Kidney (tissue), 13 donors: ENCODE measurements at regions not wholly inside any gene's neighbourhood (a gene's known extent, or its start where the extent isn't known, plus 50 kb on each side); places are given as distances from the start of the nearest gene placed in this dataset.

ENCODE experiments used
- DNase-seq, 5 donors: peaks; one replicate each; pipeline ENCODE4 v3.0.0-alpha.2; 2013 to 2020
- FAIRE-seq: peaks from 2 replicates; lab custom pipeline; 2012; peaks lifted over from hg19 to GRCh38; lab: Jason Lieb, UNC
- H3K27ac ChIP-seq, 2 donors: one replicate each; pipeline ENCODE4 v1.7.0; 2013; ENCODE audit warnings: low read depth in 2 of 2, low read length in 2 of 2, inconsistent platforms in 1 of 2
- H3K27me3 ChIP-seq: one replicate; pipeline ENCODE4 v1.7.1; 2013; ENCODE audit warnings: low read length, inconsistent platforms; ENCODE audit not compliant: control insufficient read depth, insufficient read depth
- H3K36me3 ChIP-seq, 3 donors: one replicate each; pipeline versions ENCODE4 v1.7.0 to v1.7.1; 2013; ENCODE audit warnings: low read length in 3 of 3, control low read depth in 1 of 3, inconsistent platforms in 1 of 3; ENCODE audit not compliant: insufficient read depth in 3 of 3, control insufficient read depth in 2 of 3
- H3K4me1 ChIP-seq, 3 donors: one replicate each; pipeline versions ENCODE4 v1.7.0 to v1.7.1; 2013; ENCODE audit warnings: low read length in 3 of 3, inconsistent platforms in 1 of 3, low read depth in 1 of 3; ENCODE audit not compliant: control insufficient read depth in 2 of 3, insufficient read depth in 2 of 3
- H3K4me3 ChIP-seq, 3 donors: one replicate each; pipeline versions ENCODE4 v1.7.0 to v1.8.1; 2013; ENCODE audit warnings: low read length in 3 of 3, control low read depth in 1 of 3, inconsistent platforms in 1 of 3
- H3K9ac ChIP-seq, 3 donors: one replicate each; pipeline versions ENCODE4 v1.7.0 to v1.7.1; 2013; ENCODE audit warnings: low read length in 3 of 3, control low read depth in 1 of 3, inconsistent platforms in 1 of 3
- H3K9me3 ChIP-seq, 3 donors: one replicate each; pipeline versions ENCODE4 v1.7.0 to v1.7.1; 2013; ENCODE audit warnings: low read length in 3 of 3, control low read depth in 1 of 3, inconsistent platforms in 1 of 3; ENCODE audit not compliant: control insufficient read depth in 2 of 3, insufficient read depth in 1 of 3
- intact Hi-C: fragments of 100-400 bp; cut with DNase I; formaldehyde crosslinking; loops from one replicate; pipeline ENCODE4 v1.11.1; 2022
- TF ChIP-seq, protein P1 (sequence below): IDR thresholded peaks from 3 replicates; pipeline ENCODE4 v1.5.1; 2012; ENCODE audit warnings: mild to moderate bottlenecking, moderate library complexity, borderline replicate concordance; ENCODE audit not compliant: insufficient read depth; ENCODE audit errors: extremely low read depth
- donor health status: control.
- donor health status: control.
- donor health status: control.
- donor health status: control.
- donor health status: control.
- donor health status: DM: yes; HTN: yes; CAD: no.
- donor health status: Normal renal cell carcinoma (clear cell type).

DNA sequence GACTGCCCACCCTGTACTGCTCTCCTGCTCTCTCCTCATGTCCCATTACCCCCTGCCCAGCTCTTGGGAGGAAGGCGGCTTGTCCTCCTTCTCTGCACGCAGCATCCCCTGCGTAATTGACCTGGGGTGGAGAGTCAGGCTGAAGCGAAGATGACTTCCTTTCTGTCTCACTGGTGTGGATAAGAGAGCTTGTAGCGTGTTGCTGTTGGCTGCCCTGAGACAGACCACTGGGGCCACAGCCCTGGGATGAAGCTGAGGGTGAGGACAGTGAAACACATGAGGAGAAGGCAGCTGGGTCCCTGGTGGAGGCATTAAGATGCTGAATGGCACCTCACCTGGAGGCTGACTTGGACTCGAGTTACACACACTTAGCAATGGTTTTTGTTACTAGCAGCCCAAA is 310.3 kb upstream of the ZNF32 start:
- Histone ChIP-seq H3K27me3 (no peaks in the 10 kb centered on the region), H3K4me3 (no peak overlapping the region), H3K9ac (no peak overlapping the region), H3K4me1 (peaks cover 8 to 13% (median 8%) of the 10 kb centered on the region in 3 donors), H3K27ac (no peak overlapping the region), H3K36me3 (no peaks in the 10 kb centered on the region), H3K9me3 (no peaks in the 10 kb centered on the region)
- TF ChIP-seq, protein P1, sequence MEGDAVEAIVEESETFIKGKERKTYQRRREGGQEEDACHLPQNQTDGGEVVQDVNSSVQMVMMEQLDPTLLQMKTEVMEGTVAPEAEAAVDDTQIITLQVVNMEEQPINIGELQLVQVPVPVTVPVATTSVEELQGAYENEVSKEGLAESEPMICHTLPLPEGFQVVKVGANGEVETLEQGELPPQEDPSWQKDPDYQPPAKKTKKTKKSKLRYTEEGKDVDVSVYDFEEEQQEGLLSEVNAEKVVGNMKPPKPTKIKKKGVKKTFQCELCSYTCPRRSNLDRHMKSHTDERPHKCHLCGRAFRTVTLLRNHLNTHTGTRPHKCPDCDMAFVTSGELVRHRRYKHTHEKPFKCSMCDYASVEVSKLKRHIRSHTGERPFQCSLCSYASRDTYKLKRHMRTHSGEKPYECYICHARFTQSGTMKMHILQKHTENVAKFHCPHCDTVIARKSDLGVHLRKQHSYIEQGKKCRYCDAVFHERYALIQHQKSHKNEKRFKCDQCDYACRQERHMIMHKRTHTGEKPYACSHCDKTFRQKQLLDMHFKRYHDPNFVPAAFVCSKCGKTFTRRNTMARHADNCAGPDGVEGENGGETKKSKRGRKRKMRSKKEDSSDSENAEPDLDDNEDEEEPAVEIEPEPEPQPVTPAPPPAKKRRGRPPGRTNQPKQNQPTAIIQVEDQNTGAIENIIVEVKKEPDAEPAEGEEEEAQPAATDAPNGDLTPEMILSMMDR = no peak
- intact Hi-C loops = no loop called here
- FAIRE-seq (no peak), DNase-seq (no peak)

DNA sequence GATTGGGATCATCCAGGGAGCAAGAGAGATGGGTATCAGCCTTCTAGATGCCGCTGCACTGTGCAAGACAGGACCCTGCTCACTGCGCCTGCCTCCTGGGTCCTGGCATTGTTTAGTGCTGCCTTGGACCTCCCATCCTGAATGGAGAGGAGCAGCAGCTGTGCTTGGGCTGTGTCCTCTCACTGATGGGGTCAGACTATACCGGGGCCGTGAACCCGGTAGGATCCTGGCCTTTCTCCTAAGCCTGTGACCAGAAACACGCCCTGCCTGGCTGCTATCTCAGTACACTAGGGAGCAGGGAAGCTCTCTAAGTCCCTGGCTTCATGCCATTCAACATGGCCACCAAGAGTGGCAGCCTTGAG is 309.4 kb upstream of the ZNF32 start:
- H3K9me3 ChIP-seq = peaks cover 0 to under 1% (median 0%) of the 10 kb centered on the region in 3 donors
- TF ChIP-seq, protein P1 = no peak
- no peak overlapping the region for H3K4me3 ChIP-seq
- intact Hi-C loops = no loop called here
- no peaks in the 10 kb centered on the region for H3K36me3 ChIP-seq
- peaks cover 5 to 9% (median 7%) of the 10 kb centered on the region in 3 donors for H3K4me1 ChIP-seq
- no peak overlapping the region for H3K9ac ChIP-seq
- no peak overlapping the region for H3K27ac ChIP-seq
- no peaks in the 10 kb centered on the region for H3K27me3 ChIP-seq
- FAIRE-seq (no peak), DNase-seq (peak in 1 of 5 donors; percentile 74)

GRCh38 chr10:43957267-43958070 is 308.8 kb upstream of the ZNF32 start:
- H3K4me1 ChIP-seq = peaks cover 3 to 8% (median 7%) of the 10 kb centered on the region in 3 donors
- peaks cover 0 to 4% (median 0%) of the 10 kb centered on the region in 3 donors for H3K9me3 ChIP-seq
- no peak overlapping the region for H3K27ac ChIP-seq
- TF ChIP-seq, protein P1 = no peak
- H3K36me3 ChIP-seq = no peaks in the 10 kb centered on the region
- intact Hi-C loops = no loop called here
- no peak overlapping the region for H3K9ac ChIP-seq
- H3K27me3 ChIP-seq = no peaks in the 10 kb centered on the region
- peak in 1 of 5 donors; percentile 18 for DNase-seq
- no peak for FAIRE-seq
- no peak overlapping the region for H3K4me3 ChIP-seq
